HCT116 (cell line): ENCODE measurements at regions not wholly inside any gene's neighbourhood (a gene's known extent, or its start where the extent isn't known, plus 50 kb on each side); places are given as distances from the start of the nearest gene placed in this dataset.

Experiments used
- ATAC-seq: fragments of 200-7000 bp; cut with Tn5 transposase; 2 replicates; pipeline ENCODE4 v1.9.1; 2020; ENCODE audit warnings: mild to moderate bottlenecking, moderate library complexity
- BruUV-seq: library from RNA; stranded (reverse); fragments of 400-500 nt; replicated peaks from 2 replicates; lab custom pipeline; 2021; lab: Mats Ljungman, UMichigan
- CTCF ChIA-PET: fragments of 300-600 bp; sonication (Branson Sonifier 250); formaldehyde crosslinking; loops from one replicate; lab custom pipeline; 2021; ENCODE audit warnings: antibody characterized with exemption; lab: Charles Lee
- POLR2A ChIA-PET: fragments of 300-600, 350-600 bp; sonication (Branson Sonifier 250); formaldehyde crosslinking; loops from one replicate; lab custom pipeline; 2021; ENCODE audit warnings: antibody characterized with exemption; lab: Charles Lee
- RAD21 ChIA-PET, 2 experiments: fragments of 300-600 bp; sonication (Branson Sonifier 250); formaldehyde crosslinking; loops; one replicate each; lab custom pipeline; 2023; ENCODE audit warnings: low total read pairs in 2 of 2; ENCODE audit not compliant: uncharacterized antibody in 2 of 2, unreplicated experiment in 2 of 2, low non-redundant PET in 1 of 2; lab: Charles Lee
- DNase-seq: peaks from one replicate; pipeline ENCODE4 v3.0.0-alpha.2; 2010; ENCODE audit warnings: low read depth, low spot score
- H2AFZ ChIP-seq: fragments of 200-600 bp; shearing (Covaris generic), sonication (generic); 2 replicates; pipeline ENCODE4 v1.6.1; 2017; ENCODE audit warnings: low read depth, mixed run types, mixed read lengths, antibody characterized with exemption, low read length; ENCODE audit not compliant: poor library complexity, severe bottlenecking
- H3K27ac ChIP-seq: 2 replicates; pipeline ENCODE4 v1.5.1; 2012; ENCODE audit warnings: low read depth, low read length
- H3K27me3 ChIP-seq: fragments of 200-600 bp; sonication (generic); 2 replicates; pipeline ENCODE4 v1.6.1; 2016; ENCODE audit warnings: mixed run types, low read length, mixed read lengths; ENCODE audit not compliant: insufficient read depth
- H3K36me3 ChIP-seq, 2 experiments: fragments of 200-500 bp in 1 of 2; fragments of 200-600 bp in 1 of 2; sonication (Bioruptor generic) in 1 of 2; sonication (generic) in 1 of 2; 2 replicates each; pipeline versions ENCODE4 v1.5.1 to v1.6.1; 2014 to 2016; ENCODE audit warnings: low read length in 2 of 2, inconsistent platforms in 1 of 2, mixed read lengths in 1 of 2, mixed run types in 1 of 2; ENCODE audit not compliant: insufficient read depth in 2 of 2, control insufficient read depth in 1 of 2
- H3K4me1 ChIP-seq, 2 experiments: fragments of 200-600 bp in 1 of 2; sonication (generic) in 1 of 2; 2 replicates each; pipeline versions ENCODE4 v1.5.1 to v1.6.1; 2012 to 2017; ENCODE audit warnings: low read length in 2 of 2, inconsistent platforms in 1 of 2, mild to moderate bottlenecking in 1 of 2, mixed read lengths in 1 of 2, mixed run types in 1 of 2, moderate library complexity in 1 of 2; ENCODE audit not compliant: insufficient read depth in 2 of 2, control insufficient read depth in 1 of 2
- H3K4me2 ChIP-seq: fragments of 200-600 bp; sonication (generic); 2 replicates; pipeline ENCODE4 v1.6.1; 2017; ENCODE audit warnings: mixed run types, low read length, mixed read lengths
- H3K4me3 ChIP-seq, 2 experiments: fragments of 200-600 bp in 1 of 2; sonication (generic) in 1 of 2; replicated peaks in 1 of 2; 2 replicates each; pipeline ENCODE4 v1.5.1; 2011 to 2016; ENCODE audit warnings: low read length in 2 of 2, control low read depth in 1 of 2, low read depth in 1 of 2, mild to moderate bottlenecking in 1 of 2, mixed read lengths in 1 of 2, mixed run types in 1 of 2
- H3K79me2 ChIP-seq: fragments of 200-600 bp; sonication (generic); 2 replicates; pipeline ENCODE4 v1.6.1; 2017; ENCODE audit warnings: mild to moderate bottlenecking, mixed run types, low read length, moderate library complexity, mixed read lengths; ENCODE audit not compliant: insufficient read depth
- H3K9ac ChIP-seq: fragments of 200-600 bp; sonication (generic); 2 replicates; pipeline ENCODE4 v1.6.1; 2016; ENCODE audit warnings: low read length, mixed read lengths
- H3K9me2 ChIP-seq: fragments of 200-600 bp; sonication (generic), shearing (Covaris generic); 2 replicates; pipeline ENCODE4 v1.6.1; 2017; ENCODE audit warnings: mixed run types, mild to moderate bottlenecking, moderate library complexity; ENCODE audit not compliant: insufficient read depth
- H3K9me3 ChIP-seq, 2 experiments: fragments of 200-500 bp in 1 of 2; fragments of 200-600 bp in 1 of 2; sonication (Bioruptor generic) in 1 of 2; sonication (generic) in 1 of 2; 2 replicates each; pipeline ENCODE4 v1.6.1; 2014 to 2017; ENCODE audit warnings: low read length in 2 of 2, mixed read lengths in 2 of 2, inconsistent platforms in 1 of 2, low read depth in 1 of 2, mild to moderate bottlenecking in 1 of 2, mixed run types in 1 of 2, moderate library complexity in 1 of 2; ENCODE audit not compliant: control insufficient read depth in 1 of 2, insufficient read depth in 1 of 2
- H4K20me1 ChIP-seq: fragments of 200-600 bp; sonication (generic), shearing (Covaris generic); 2 replicates; pipeline ENCODE4 v1.6.1; 2017; ENCODE audit warnings: mixed run types, mild to moderate bottlenecking, moderate library complexity; ENCODE audit not compliant: insufficient read depth
- CBX3 ChIP-seq: IDR thresholded peaks from 2 replicates; pipeline ENCODE4 v1.6.1; 2012; ENCODE audit warnings: low read depth
- CEBPB ChIP-seq: IDR thresholded peaks from 2 replicates; pipeline ENCODE4 v1.6.1; 2012; ENCODE audit warnings: low read depth
- EGR1 ChIP-seq: IDR thresholded peaks from 2 replicates; pipeline ENCODE4 v1.6.1; 2012; ENCODE audit warnings: low read depth
- ELF1 ChIP-seq: IDR thresholded peaks from 2 replicates; pipeline ENCODE4 v1.6.1; 2012; ENCODE audit warnings: low read depth, borderline replicate concordance
- EZH2phosphoT487 ChIP-seq: fragments of 200-600 bp; IDR thresholded peaks from 2 replicates; pipeline ENCODE4 v1.6.1; 2018; ENCODE audit warnings: antibody characterized with exemption, borderline replicate concordance
- FOSL1 ChIP-seq: IDR thresholded peaks from 2 replicates; pipeline ENCODE4 v1.6.1; 2012; ENCODE audit warnings: low read depth
- JUND ChIP-seq: IDR thresholded peaks from 2 replicates; pipeline ENCODE4 v1.6.1; 2012
- POLR2A ChIP-seq: IDR thresholded peaks from 2 replicates; pipeline ENCODE4 v1.7.0; 2011; ENCODE audit warnings: borderline replicate concordance; ENCODE audit not compliant: insufficient read depth, insufficient read length; ENCODE audit errors: extremely low read depth
- POLR2AphosphoS5 ChIP-seq: IDR thresholded peaks from 2 replicates; pipeline ENCODE4 v1.6.1; 2011; ENCODE audit warnings: mild to moderate bottlenecking, low read depth, low read length, moderate library complexity
- RAD21 ChIP-seq: IDR thresholded peaks from 2 replicates; pipeline ENCODE4 v1.6.1; 2012; ENCODE audit warnings: low read depth, mild to moderate bottlenecking
- SIN3A ChIP-seq: IDR thresholded peaks from 2 replicates; pipeline ENCODE4 v1.6.1; 2012; ENCODE audit warnings: low read depth
- SP1 ChIP-seq: IDR thresholded peaks from 2 replicates; pipeline ENCODE4 v1.6.1; 2012; ENCODE audit warnings: low read depth
- SRF ChIP-seq: IDR thresholded peaks from 2 replicates; pipeline ENCODE4 v1.6.1; 2012; ENCODE audit warnings: low read depth
- TCF7L2 ChIP-seq: IDR thresholded peaks from 2 replicates; pipeline ENCODE4 v1.7.0; 2011; ENCODE audit warnings: borderline replicate concordance, inconsistent platforms; ENCODE audit not compliant: insufficient read depth, insufficient read length; ENCODE audit errors: extremely low read depth
- ZFX ChIP-seq: fragments of 450-650 bp; IDR thresholded peaks from 2 replicates; pipeline ENCODE4 v1.6.1; 2017
- ZNF274 ChIP-seq: fragments of 200-500 bp; sonication (Bioruptor generic); IDR thresholded peaks from 2 replicates; pipeline ENCODE4 v1.6.1; 2014; ENCODE audit warnings: mild to moderate bottlenecking, low read depth, low read length, inconsistent platforms
- intact Hi-C: fragments of 100-400 bp; cut with micrococcal nuclease; formaldehyde crosslinking; loops from 2 replicates; pipeline ENCODE4 v1.10.0; 2022
- TF ChIP-seq, protein P1 (sequence below), 3 experiments: fragments of 200-600 bp in 1 of 3; sonication (generic) in 1 of 3; IDR thresholded peaks in 2 of 3; conservative IDR thresholded peaks in 1 of 3; 2 replicates each; pipeline ENCODE4 v1.5.1; 2012 to 2017; ENCODE audit warnings: low read depth in 2 of 3, low read length in 2 of 3, antibody characterized with exemption in 1 of 3, borderline replicate concordance in 1 of 3, control low read depth in 1 of 3, mild to moderate bottlenecking in 1 of 3, mixed read lengths in 1 of 3, mixed run types in 1 of 3, moderate library complexity in 1 of 3; ENCODE audit not compliant: insufficient read depth in 1 of 3
- TF ChIP-seq, protein P2 (sequence below): IDR thresholded peaks from 2 replicates; pipeline ENCODE4 v1.6.1; 2012
- TF ChIP-seq, protein P3 (sequence below): IDR thresholded peaks from 2 replicates; pipeline ENCODE4 v1.6.1; 2012; ENCODE audit warnings: low read depth

GRCh38 chr6:92828788-92829187, 590.6 kb downstream of the EPHA7 start:
- TF ChIP-seq CBX3 = no peak
- Histone ChIP-seq H3K79me2 (no peaks in the 10 kb centered on the region), H3K4me2 (no peak overlapping the region), H2AFZ (no peak overlapping the region), H3K27me3 (no peaks in the 10 kb centered on the region), H3K9me3 (peaks cover 0 to 8% of the 10 kb centered on the region in 2 experiments; a peak in 1 of 4 replicates), H4K20me1 (no peaks in the 10 kb centered on the region), H3K4me1 (no peaks in the 10 kb centered on the region), H3K36me3 (no peaks in the 10 kb centered on the region), H3K4me3 (no peak overlapping the region), H3K9ac (no peak overlapping the region), H3K9me2 (no peaks in the 10 kb centered on the region), H3K27ac (no peak overlapping the region)
- ATAC-seq (no peak), DNase-seq (no peak)
- RAD21 ChIA-PET = no interaction called here
- CTCF ChIA-PET = no interaction called here
- no TSS peak for BruUV-seq
- POLR2A ChIA-PET = no interaction called here
- intact Hi-C loops = no loop called here

GRCh38 chr6:92827104-92827503, 592.3 kb downstream of the EPHA7 start:
- ATAC-seq (no peak), DNase-seq (no peak)
- no peaks in the 10 kb centered on the region for H3K79me2 ChIP-seq
- no peak overlapping the region for H3K27ac ChIP-seq
- intact Hi-C loops = no loop called here
- no peaks in the 10 kb centered on the region for H3K27me3 ChIP-seq
- no peaks in the 10 kb centered on the region for H3K4me1 ChIP-seq
- POLR2A ChIA-PET = no interaction called here
- no peak overlapping the region for H2AFZ ChIP-seq
- no peaks in the 10 kb centered on the region for H3K9me2 ChIP-seq
- H3K9me3 ChIP-seq = peaks cover 0 to 4% of the 10 kb centered on the region in 2 experiments; a peak in 2 of 4 replicates
- no TSS peak for BruUV-seq
- CTCF ChIA-PET = interaction anchor here (1.2 kb wide), 1 partner anchor 16 kb away, joined by 3 read pairs; no protein-coding TSS in a partner anchor
- H3K9ac ChIP-seq = no peak overlapping the region
- H3K4me3 ChIP-seq = no peak overlapping the region
- H3K4me2 ChIP-seq = no peak overlapping the region
- RAD21 ChIA-PET = no interaction called here
- no peaks in the 10 kb centered on the region for H4K20me1 ChIP-seq
- no peaks in the 10 kb centered on the region for H3K36me3 ChIP-seq
- TF ChIP-seq FOSL1 (no peak), ZNF274 (no peak), SRF (no peak), EGR1 (no peak), ELF1 (no peak), SP1 (no peak), POLR2AphosphoS5 (no peak), POLR2A (no peak), SIN3A (no peak), TCF7L2 (no peak), JUND (no peak), RAD21 (no peak), ZFX (no peak), EZH2phosphoT487 (no peak), CEBPB (no peak)
- TF ChIP-seq, protein P1, sequence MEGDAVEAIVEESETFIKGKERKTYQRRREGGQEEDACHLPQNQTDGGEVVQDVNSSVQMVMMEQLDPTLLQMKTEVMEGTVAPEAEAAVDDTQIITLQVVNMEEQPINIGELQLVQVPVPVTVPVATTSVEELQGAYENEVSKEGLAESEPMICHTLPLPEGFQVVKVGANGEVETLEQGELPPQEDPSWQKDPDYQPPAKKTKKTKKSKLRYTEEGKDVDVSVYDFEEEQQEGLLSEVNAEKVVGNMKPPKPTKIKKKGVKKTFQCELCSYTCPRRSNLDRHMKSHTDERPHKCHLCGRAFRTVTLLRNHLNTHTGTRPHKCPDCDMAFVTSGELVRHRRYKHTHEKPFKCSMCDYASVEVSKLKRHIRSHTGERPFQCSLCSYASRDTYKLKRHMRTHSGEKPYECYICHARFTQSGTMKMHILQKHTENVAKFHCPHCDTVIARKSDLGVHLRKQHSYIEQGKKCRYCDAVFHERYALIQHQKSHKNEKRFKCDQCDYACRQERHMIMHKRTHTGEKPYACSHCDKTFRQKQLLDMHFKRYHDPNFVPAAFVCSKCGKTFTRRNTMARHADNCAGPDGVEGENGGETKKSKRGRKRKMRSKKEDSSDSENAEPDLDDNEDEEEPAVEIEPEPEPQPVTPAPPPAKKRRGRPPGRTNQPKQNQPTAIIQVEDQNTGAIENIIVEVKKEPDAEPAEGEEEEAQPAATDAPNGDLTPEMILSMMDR (IDR thresholded peaks at IDR 0.05 in 2 of 3, conservative IDR thresholded peaks at IDR 0.05 in 1 of 3; ENCODE audit: borderline replicate concordance in 1 of 3, insufficient read depth in 1 of 3, low read depth in 2 of 3, low read length in 2 of 3) = no peak
- TF ChIP-seq, protein P2, sequence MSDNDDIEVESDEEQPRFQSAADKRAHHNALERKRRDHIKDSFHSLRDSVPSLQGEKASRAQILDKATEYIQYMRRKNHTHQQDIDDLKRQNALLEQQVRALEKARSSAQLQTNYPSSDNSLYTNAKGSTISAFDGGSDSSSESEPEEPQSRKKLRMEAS = no peak
- TF ChIP-seq, protein P3, sequence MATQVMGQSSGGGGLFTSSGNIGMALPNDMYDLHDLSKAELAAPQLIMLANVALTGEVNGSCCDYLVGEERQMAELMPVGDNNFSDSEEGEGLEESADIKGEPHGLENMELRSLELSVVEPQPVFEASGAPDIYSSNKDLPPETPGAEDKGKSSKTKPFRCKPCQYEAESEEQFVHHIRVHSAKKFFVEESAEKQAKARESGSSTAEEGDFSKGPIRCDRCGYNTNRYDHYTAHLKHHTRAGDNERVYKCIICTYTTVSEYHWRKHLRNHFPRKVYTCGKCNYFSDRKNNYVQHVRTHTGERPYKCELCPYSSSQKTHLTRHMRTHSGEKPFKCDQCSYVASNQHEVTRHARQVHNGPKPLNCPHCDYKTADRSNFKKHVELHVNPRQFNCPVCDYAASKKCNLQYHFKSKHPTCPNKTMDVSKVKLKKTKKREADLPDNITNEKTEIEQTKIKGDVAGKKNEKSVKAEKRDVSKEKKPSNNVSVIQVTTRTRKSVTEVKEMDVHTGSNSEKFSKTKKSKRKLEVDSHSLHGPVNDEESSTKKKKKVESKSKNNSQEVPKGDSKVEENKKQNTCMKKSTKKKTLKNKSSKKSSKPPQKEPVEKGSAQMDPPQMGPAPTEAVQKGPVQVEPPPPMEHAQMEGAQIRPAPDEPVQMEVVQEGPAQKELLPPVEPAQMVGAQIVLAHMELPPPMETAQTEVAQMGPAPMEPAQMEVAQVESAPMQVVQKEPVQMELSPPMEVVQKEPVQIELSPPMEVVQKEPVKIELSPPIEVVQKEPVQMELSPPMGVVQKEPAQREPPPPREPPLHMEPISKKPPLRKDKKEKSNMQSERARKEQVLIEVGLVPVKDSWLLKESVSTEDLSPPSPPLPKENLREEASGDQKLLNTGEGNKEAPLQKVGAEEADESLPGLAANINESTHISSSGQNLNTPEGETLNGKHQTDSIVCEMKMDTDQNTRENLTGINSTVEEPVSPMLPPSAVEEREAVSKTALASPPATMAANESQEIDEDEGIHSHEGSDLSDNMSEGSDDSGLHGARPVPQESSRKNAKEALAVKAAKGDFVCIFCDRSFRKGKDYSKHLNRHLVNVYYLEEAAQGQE = no peak
